Vagina (tissue), 2 donors: ENCODE measurements at regions not wholly inside any gene's neighbourhood (a gene's known extent, or its start where the extent isn't known, plus 50 kb on each side); places are given as distances from the start of the nearest gene placed in this dataset.

Source experiments
- CTCF ChIP-seq, 3 experiments: fragments of 450-650 bp in 2 of 3; fragments of 200-600 bp in 1 of 3; sonication (generic) in 1 of 3; IDR thresholded peaks; one replicate each; pipeline ENCODE4 v1.5.1; 2017 to 2019; ENCODE audit warnings: antibody characterized with exemption in 3 of 3, mild to moderate bottlenecking in 2 of 3, moderate library complexity in 2 of 3
- POLR2AphosphoS5 ChIP-seq, 2 donors: sonication (generic); formaldehyde crosslinking; IDR thresholded peaks; one replicate each; pipeline ENCODE4 v1.9.0; 2017; ENCODE audit warnings: antibody characterized with exemption in 2 of 2, mild to moderate bottlenecking in 2 of 2, low read depth in 1 of 2; ENCODE audit not compliant: insufficient read depth in 1 of 2

DNA sequence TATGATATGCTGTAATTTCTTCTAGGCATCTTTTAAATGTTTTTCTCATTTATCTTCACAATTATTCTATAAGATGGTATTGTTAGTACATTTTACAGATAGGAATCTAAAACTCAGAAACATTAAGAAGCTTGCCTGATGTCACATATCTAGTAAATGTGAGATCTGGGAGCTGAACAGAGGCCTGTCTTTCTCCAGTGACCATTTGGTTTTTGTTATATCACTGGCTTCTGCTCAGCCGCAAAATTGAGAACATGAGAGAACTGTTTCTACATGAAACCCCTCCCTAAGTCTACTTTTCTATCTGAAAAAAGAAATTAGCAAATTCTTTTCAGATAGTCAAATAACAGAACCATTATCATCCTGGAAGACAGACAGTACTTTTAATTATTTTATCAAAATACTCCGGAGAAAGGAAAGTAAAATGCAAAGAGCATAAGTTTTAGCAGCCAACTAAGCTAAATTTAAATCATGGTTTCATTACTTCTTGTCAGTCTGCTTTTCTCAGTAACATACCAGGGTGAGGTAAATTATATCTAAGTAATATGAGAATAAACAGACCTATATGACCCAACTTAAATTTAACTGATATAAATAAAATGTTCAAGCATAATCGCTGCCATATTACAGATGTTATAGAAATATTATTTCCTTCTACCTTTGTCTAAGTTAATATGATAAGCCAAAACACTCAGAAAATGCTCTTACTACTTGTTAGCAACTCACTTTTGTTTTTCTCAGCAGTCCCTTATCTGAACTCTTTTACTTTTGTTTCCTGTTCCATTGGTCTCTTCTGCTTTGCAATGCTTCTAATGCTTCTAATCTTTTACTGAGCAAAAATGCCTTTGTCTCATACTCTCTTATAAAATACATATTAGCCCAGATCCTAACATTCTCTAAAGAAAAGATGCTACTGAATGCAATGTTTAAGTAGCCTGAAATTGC is 68.0 kb upstream of the MBNL1 start:
- TF ChIP-seq CTCF (IDR thresholded peaks at IDR 0.05) (no peak), POLR2AphosphoS5 (IDR thresholded peaks at IDR 0.05; ENCODE audit: insufficient read depth in 1 of 2, low read depth in 1 of 2) (no peak)
